ENCODE measurements at regions not wholly inside any gene's neighbourhood (a gene's known extent, or its start where the extent isn't known, plus 50 kb on each side); places are given as distances from the start of the nearest gene placed in this dataset.

GRCh38 chr10:131425752-131426533 is 114.4 kb upstream of the TCERG1L start:
- DNase-seq (ENCODE audit: low spot score): no peak

- no peak for DNase-seq (ENCODE audit: low spot score)
Observed at GRCh38 chr10:131426534-131426898, 115.0 kb upstream of the TCERG1L start.

- no peak for DNase-seq (ENCODE audit: low spot score)
Observed at GRCh38 chr10:131427281-131427680, 115.8 kb upstream of the TCERG1L start.

GRCh38 chr10:131427901-131428300 is 116.4 kb upstream of the TCERG1L start:
- no peak for DNase-seq (ENCODE audit: low spot score)

GRCh38 chr10:131429141-131429540 is 117.6 kb upstream of the TCERG1L start:
- no peak for DNase-seq (ENCODE audit: low spot score)

- no peak for DNase-seq (ENCODE audit: low spot score)
Observed at GRCh38 chr10:131429942-131430341, 118.4 kb upstream of the TCERG1L start.

- DNase-seq (ENCODE audit: low spot score): no peak
Observed at GRCh38 chr10:131430716-131431412, 119.3 kb upstream of the TCERG1L start.

GRCh38 chr10:131431533-131431932 is 120.0 kb upstream of the TCERG1L start:
- no peak for DNase-seq (ENCODE audit: low spot score)

GRCh38 chr10:131431978-131432690 is 120.6 kb upstream of the TCERG1L start:
- no peak for DNase-seq (ENCODE audit: low spot score)

GRCh38 chr10:131433568-131433967 is 122.0 kb upstream of the TCERG1L start:
- DNase-seq (ENCODE audit: low spot score): no peak

- DNase-seq (ENCODE audit: low spot score): no peak
Observed at GRCh38 chr10:131435232-131435631, 123.7 kb upstream of the TCERG1L start.

GRCh38 chr10:131435760-131436457 is 124.4 kb upstream of the TCERG1L start:
- DNase-seq (ENCODE audit: low spot score): no peak

- DNase-seq (ENCODE audit: low spot score): no peak
Observed at GRCh38 chr10:131436458-131436857, 124.9 kb upstream of the TCERG1L start.

GRCh38 chr10:131437556-131438475 is 126.3 kb upstream of the TCERG1L start:
- DNase-seq (ENCODE audit: low spot score): no peak

- DNase-seq (ENCODE audit: low spot score): no peak
Observed at GRCh38 chr10:131438665-131439064, 127.1 kb upstream of the TCERG1L start.

GRCh38 chr10:131439705-131440104 is 128.2 kb upstream of the TCERG1L start:
- DNase-seq (ENCODE audit: low spot score): no peak

- DNase-seq (ENCODE audit: low spot score): no peak
Observed at GRCh38 chr10:131440405-131441360, 129.2 kb upstream of the TCERG1L start.

- DNase-seq (ENCODE audit: low spot score): no peak
Observed at GRCh38 chr10:131442271-131442670, 130.8 kb upstream of the TCERG1L start.

GRCh38 chr10:131444286-131444685 is 132.8 kb upstream of the TCERG1L start:
- DNase-seq (ENCODE audit: low spot score): no peak

GRCh38 chr10:131444862-131445461 is 133.4 kb upstream of the TCERG1L start:
- DNase-seq (ENCODE audit: low spot score): no peak

Measured in D341Med (cell line).